Endodermal cell (in vitro differentiated cells): ENCODE measurements at regions not wholly inside any gene's neighbourhood (a gene's known extent, or its start where the extent isn't known, plus 50 kb on each side); places are given as distances from the start of the nearest gene placed in this dataset.

ENCODE experiments used
- DNase-seq: peaks from one replicate; pipeline ENCODE4 v3.0.0-alpha.2; 2017
- H3K27ac ChIP-seq: 2 replicates; pipeline ENCODE4 v1.5.1; 2013; ENCODE audit warnings: mild to moderate bottlenecking, low read depth, low read length, moderate library complexity
- H3K27me3 ChIP-seq: 2 replicates; pipeline ENCODE4 v1.6.1; 2013; ENCODE audit warnings: mild to moderate bottlenecking, low read length, moderate library complexity; ENCODE audit not compliant: insufficient read depth, control insufficient read depth, poor library complexity, severe bottlenecking
- H3K36me3 ChIP-seq: 2 replicates; pipeline ENCODE4 v1.7.0; 2013; ENCODE audit warnings: mild to moderate bottlenecking, low read length, moderate library complexity; ENCODE audit not compliant: control insufficient read depth, insufficient read depth
- H3K4me1 ChIP-seq: one replicate; pipeline ENCODE4 v1.7.0; 2013; ENCODE audit warnings: low read length; ENCODE audit not compliant: control insufficient read depth, insufficient read depth
- H3K4me3 ChIP-seq: 2 replicates; pipeline ENCODE4 v1.5.1; 2013; ENCODE audit warnings: mild to moderate bottlenecking, low read length, moderate library complexity
- H3K9ac ChIP-seq: 2 replicates; pipeline ENCODE4 v1.6.1; 2013; ENCODE audit warnings: mild to moderate bottlenecking, low read length, moderate library complexity; ENCODE audit not compliant: poor library complexity, severe bottlenecking; ENCODE audit errors: extremely low read depth
- H3K9me3 ChIP-seq: 2 replicates; pipeline ENCODE4 v1.6.1; 2013; ENCODE audit warnings: mild to moderate bottlenecking, low read length, moderate library complexity; ENCODE audit not compliant: control insufficient read depth
- H3K27ac Mint-ChIP-seq: 2 replicates; pipeline ENCODE4 v1.8.0; 2020; ENCODE audit warnings: mixed read lengths
- H3K27me3 Mint-ChIP-seq: 2 replicates; pipeline ENCODE4 v1.8.0; 2021; ENCODE audit warnings: mild to moderate bottlenecking, mixed read lengths; ENCODE audit not compliant: insufficient read depth
- H3K36me3 Mint-ChIP-seq: 2 replicates; pipeline ENCODE4 v1.8.0; 2020; ENCODE audit warnings: low read depth, mixed read lengths
- H3K4me1 Mint-ChIP-seq: 2 replicates; pipeline ENCODE4 v1.8.0; 2020; ENCODE audit warnings: mixed read lengths
- H3K4me3 Mint-ChIP-seq: 2 replicates; pipeline ENCODE4 v1.8.0; 2020; ENCODE audit warnings: mild to moderate bottlenecking, moderate library complexity, mixed read lengths
- H3K9me3 Mint-ChIP-seq: 2 replicates; pipeline ENCODE4 v1.8.0; 2020; ENCODE audit warnings: mild to moderate bottlenecking, mixed read lengths
- CTCF ChIP-seq: fragments of 200-600 bp; sonication (generic); conservative IDR thresholded peaks from 2 replicates; pipeline ENCODE4 v1.5.0; 2021; ENCODE audit warnings: antibody characterized with exemption, mild to moderate bottlenecking
- WGBS, 2 experiments: methylation state at CpG; one replicate each; pipeline versions ENCODE4 v1.1.5 to v1.1.7; 2013; ENCODE audit warnings: missing lambda C conversion rate in 2 of 2, mixed read lengths in 1 of 2; ENCODE audit not compliant: insufficient coverage in 1 of 2, insufficient read length in 1 of 2; 5-methylcytosine and 5-hydroxymethylcytosine counted together

- DNase-seq = no peak
- no peak overlapping the region for H3K4me3 Mint-ChIP-seq
- H3K27me3 Mint-ChIP-seq = peaks cover 5% of the 10 kb centered on the region
- no peaks in the 10 kb centered on the region for H3K27me3 ChIP-seq
- H3K36me3 Mint-ChIP-seq = no peaks in the 10 kb centered on the region
- H3K4me1 ChIP-seq = no peaks in the 10 kb centered on the region
- WGBS, 2 experiments = 81 to 93% methylated on average over 2 to 3 of the region's 3 CpGs
- H3K36me3 ChIP-seq = no peaks in the 10 kb centered on the region
- no peak overlapping the region for H3K4me3 ChIP-seq
- H3K27ac Mint-ChIP-seq = no peak overlapping the region
- H3K9me3 ChIP-seq = no peaks in the 10 kb centered on the region
- H3K27ac ChIP-seq = no peak overlapping the region
- no peaks in the 10 kb centered on the region for H3K9me3 Mint-ChIP-seq
- no peak for TF ChIP-seq CTCF
- H3K9ac ChIP-seq = no peak overlapping the region
- no peaks in the 10 kb centered on the region for H3K4me1 Mint-ChIP-seq
These were observed 64.7 kb upstream of the SEM1 start for GRCh38 chr7:96774358-96774757.

GRCh38 chr7:96775046-96775445 is 65.4 kb upstream of the SEM1 start:
- Histone ChIP-seq H3K9ac (no peak overlapping the region), H3K9me3 (no peaks in the 10 kb centered on the region), H3K27ac (no peak overlapping the region), H3K27me3 (no peaks in the 10 kb centered on the region), H3K4me3 (no peak overlapping the region), H3K4me1 (no peaks in the 10 kb centered on the region), H3K36me3 (no peaks in the 10 kb centered on the region)
- TF ChIP-seq CTCF = no peak
- H3K9me3 Mint-ChIP-seq = no peaks in the 10 kb centered on the region
- no peaks in the 10 kb centered on the region for H3K36me3 Mint-ChIP-seq
- no peak for DNase-seq
- no peaks in the 10 kb centered on the region for H3K4me1 Mint-ChIP-seq
- no peak overlapping the region for H3K27ac Mint-ChIP-seq
- peaks cover 5% of the 10 kb centered on the region for H3K27me3 Mint-ChIP-seq
- 97 to 98% methylated on average over 6 to 8 of the region's 8 CpGs for WGBS, 2 experiments
- no peak overlapping the region for H3K4me3 Mint-ChIP-seq

- Histone ChIP-seq H3K27me3 (no peaks in the 10 kb centered on the region), H3K9me3 (no peaks in the 10 kb centered on the region), H3K4me3 (no peak overlapping the region), H3K36me3 (no peaks in the 10 kb centered on the region), H3K4me1 (no peaks in the 10 kb centered on the region), H3K27ac (no peak overlapping the region), H3K9ac (no peak overlapping the region)
- Mint-ChIP-seq H3K4me1 (no peaks in the 10 kb centered on the region), H3K27ac (no peak overlapping the region), H3K4me3 (no peak overlapping the region), H3K9me3 (no peaks in the 10 kb centered on the region), H3K36me3 (no peaks in the 10 kb centered on the region), H3K27me3 (no peaks in the 10 kb centered on the region)
- WGBS, 2 experiments = 68 to 80% methylated on average over 3 of the region's 3 CpGs
- peak; percentile 82 for DNase-seq
- peak; percentile 76 for TF ChIP-seq CTCF
These were observed 68.6 kb upstream of the SEM1 start for GRCh38 chr7:96778263-96778662.
